GM12892 (cell line): ENCODE measurements at regions not wholly inside any gene's neighbourhood (a gene's known extent, or its start where the extent isn't known, plus 50 kb on each side); places are given as distances from the start of the nearest gene placed in this dataset.

ENCODE experiments used
- POLR2A ChIP-seq: IDR thresholded peaks from 2 replicates; pipeline ENCODE4 v1.6.1; 2011; ENCODE audit warnings: low read depth, low read length, control low read depth
- POLR2AphosphoS5 ChIP-seq: IDR thresholded peaks from 2 replicates; pipeline ENCODE4 v1.6.1; 2011; ENCODE audit warnings: low read depth, low read length, control low read depth
- TAF1 ChIP-seq: IDR thresholded peaks from 2 replicates; pipeline ENCODE4 v1.6.1; 2011; ENCODE audit warnings: low read depth, mild to moderate bottlenecking, control low read depth, low read length, borderline replicate concordance

- TF ChIP-seq POLR2A (no peak), POLR2AphosphoS5 (no peak), TAF1 (no peak)
These were observed 76.0 kb upstream of the GTF3A start for GRCh38 chr13:27348461-27348860.
